ENCODE measurements at regions not wholly inside any gene's neighbourhood (a gene's known extent, or its start where the extent isn't known, plus 50 kb on each side); places are given as distances from the start of the nearest gene placed in this dataset.

- no peak for DNase-seq (ENCODE audit: low read depth)
- no peak overlapping the region for H3K4me3 ChIP-seq (ENCODE audit: low read depth, low read length)
- TF ChIP-seq CTCF (IDR thresholded peaks at IDR 0.05; ENCODE audit: insufficient read depth, low read depth, low read length): no peak
Observed at GRCh38 chr2:224196810-224197209, 157.7 kb upstream of the SERPINE2 start.

GRCh38 chr2:224195925-224196571 is 157.0 kb upstream of the SERPINE2 start:
- no peak for TF ChIP-seq CTCF (IDR thresholded peaks at IDR 0.05; ENCODE audit: insufficient read depth, low read depth, low read length)
- H3K4me3 ChIP-seq (ENCODE audit: low read depth, low read length): no peak overlapping the region
- DNase-seq (ENCODE audit: low read depth): no peak

- TF ChIP-seq CTCF (IDR thresholded peaks at IDR 0.05; ENCODE audit: insufficient read depth, low read depth, low read length): no peak
- DNase-seq (ENCODE audit: low read depth): no peak
- H3K4me3 ChIP-seq (ENCODE audit: low read depth, low read length): no peak overlapping the region
Observed at GRCh38 chr2:224194161-224194560, 155.1 kb upstream of the SERPINE2 start.

- no peak overlapping the region for H3K4me3 ChIP-seq (ENCODE audit: low read depth, low read length)
- no peak for TF ChIP-seq CTCF (IDR thresholded peaks at IDR 0.05; ENCODE audit: insufficient read depth, low read depth, low read length)
- no peak for DNase-seq (ENCODE audit: low read depth)
Observed at GRCh38 chr2:224191465-224191864, 152.4 kb upstream of the SERPINE2 start.

- DNase-seq (ENCODE audit: low read depth): no peak
- H3K4me3 ChIP-seq (ENCODE audit: low read depth, low read length): no peak overlapping the region
- no peak for TF ChIP-seq CTCF (IDR thresholded peaks at IDR 0.05; ENCODE audit: insufficient read depth, low read depth, low read length)
Observed at GRCh38 chr2:224190936-224191270, 151.8 kb upstream of the SERPINE2 start.

- DNase-seq (ENCODE audit: low read depth): no peak
- no peak for TF ChIP-seq CTCF (IDR thresholded peaks at IDR 0.05; ENCODE audit: insufficient read depth, low read depth, low read length)
- no peak overlapping the region for H3K4me3 ChIP-seq (ENCODE audit: low read depth, low read length)
Observed at GRCh38 chr2:224190234-224190935, 151.3 kb upstream of the SERPINE2 start.
